Neural cell (in vitro differentiated cells): ENCODE measurements at regions not wholly inside any gene's neighbourhood (a gene's known extent, or its start where the extent isn't known, plus 50 kb on each side); places are given as distances from the start of the nearest gene placed in this dataset.

Source experiments
- H2AFZ ChIP-seq: fragments of 200-600, 300-800 bp; sonication (generic), shearing (Covaris generic); 2 replicates; pipeline ENCODE4 v1.6.0; 2014; ENCODE audit warnings: low read depth, mild to moderate bottlenecking, antibody characterized with exemption, low read length, moderate library complexity
- H3F3A ChIP-seq: fragments of 200-600 bp; shearing (Covaris generic); 2 replicates; pipeline ENCODE4 v1.6.1; 2016; ENCODE audit warnings: mild to moderate bottlenecking, moderate library complexity, mixed read lengths, antibody characterized with exemption, low read length; ENCODE audit not compliant: insufficient read depth, poor library complexity, severe bottlenecking
- H3K27ac ChIP-seq: fragments of 200-600, 300-800 bp; sonication (generic), shearing (Covaris generic); 2 replicates; pipeline ENCODE4 v1.5.1; 2014; ENCODE audit warnings: mild to moderate bottlenecking, low read length, moderate library complexity
- H3K27me3 ChIP-seq: fragments of 300-800, 200-600 bp; sonication (generic), shearing (Covaris generic); 2 replicates; pipeline ENCODE4 v1.6.0; 2014; ENCODE audit warnings: mild to moderate bottlenecking, low read depth, low read length, moderate library complexity; ENCODE audit not compliant: insufficient read depth
- H3K36me3 ChIP-seq: fragments of 300-800, 200-600 bp; sonication (generic), shearing (Covaris generic); 2 replicates; pipeline ENCODE4 v1.5.1; 2014; ENCODE audit warnings: mild to moderate bottlenecking, antibody characterized with exemption, low read length, moderate library complexity; ENCODE audit not compliant: insufficient read depth
- H3K4me2 ChIP-seq: fragments of 300-800, 200-600 bp; sonication (generic), shearing (Covaris generic); 2 replicates; pipeline ENCODE4 v1.6.0; 2014; ENCODE audit warnings: mild to moderate bottlenecking, low read length
- H3K4me3 ChIP-seq: fragments of 300-800, 200-600 bp; sonication (generic), shearing (Covaris generic); 2 replicates; pipeline ENCODE4 v1.5.1; 2014; ENCODE audit warnings: mild to moderate bottlenecking, low read length, moderate library complexity
- H3K79me2 ChIP-seq: fragments of 200-600 bp; shearing (Covaris generic); replicated peaks from 2 replicates; pipeline ENCODE4 v1.6.0; 2014; ENCODE audit warnings: mild to moderate bottlenecking, low read length, moderate library complexity; ENCODE audit not compliant: insufficient read depth
- H3K9ac ChIP-seq: fragments of 300-800, 200-600 bp; sonication (generic), shearing (Covaris generic); 2 replicates; pipeline ENCODE4 v1.6.1; 2016; ENCODE audit warnings: mild to moderate bottlenecking, low read length, mixed read lengths
- H3K9me2 ChIP-seq: fragments of 200-600 bp; shearing (Covaris generic); 2 replicates; pipeline ENCODE4 v1.6.1; 2016; ENCODE audit warnings: mild to moderate bottlenecking, low read length, mixed read lengths; ENCODE audit not compliant: insufficient read depth
- H3K9me3 ChIP-seq: fragments of 200-600, 300-800 bp; sonication (generic), shearing (Covaris generic); 2 replicates; pipeline ENCODE4 v1.6.1; 2016; ENCODE audit warnings: mild to moderate bottlenecking, mixed run types, low read length, moderate library complexity, mixed read lengths
- H4K20me1 ChIP-seq: fragments of 200-600 bp; shearing (Covaris generic); 2 replicates; pipeline ENCODE4 v1.6.1; 2016; ENCODE audit warnings: mild to moderate bottlenecking, mixed run types; ENCODE audit not compliant: insufficient read depth
- EP300 ChIP-seq: fragments of 450-650 bp; conservative IDR thresholded peaks from 2 replicates; pipeline ENCODE4 v1.6.1; 2014; ENCODE audit warnings: antibody characterized with exemption, mild to moderate bottlenecking, moderate library complexity; ENCODE audit not compliant: poor library complexity, severe bottlenecking
- POLR2AphosphoS5 ChIP-seq: IDR thresholded peaks from 2 replicates; pipeline ENCODE4 v1.6.1; 2012
- RAD21 ChIP-seq: fragments of 450-650 bp; conservative IDR thresholded peaks from 2 replicates; pipeline ENCODE4 v1.6.1; 2014; ENCODE audit warnings: antibody characterized with exemption, mild to moderate bottlenecking, moderate library complexity
- TAF1 ChIP-seq: IDR thresholded peaks from 2 replicates; pipeline ENCODE4 v1.6.1; 2012; ENCODE audit warnings: low read depth
- TF ChIP-seq, protein P1 (sequence below): fragments of 450-650 bp; IDR thresholded peaks from 2 replicates; pipeline ENCODE4 v1.5.1; 2014; ENCODE audit warnings: antibody characterized with exemption, mild to moderate bottlenecking, moderate library complexity; ENCODE audit not compliant: poor library complexity, severe bottlenecking

DNA sequence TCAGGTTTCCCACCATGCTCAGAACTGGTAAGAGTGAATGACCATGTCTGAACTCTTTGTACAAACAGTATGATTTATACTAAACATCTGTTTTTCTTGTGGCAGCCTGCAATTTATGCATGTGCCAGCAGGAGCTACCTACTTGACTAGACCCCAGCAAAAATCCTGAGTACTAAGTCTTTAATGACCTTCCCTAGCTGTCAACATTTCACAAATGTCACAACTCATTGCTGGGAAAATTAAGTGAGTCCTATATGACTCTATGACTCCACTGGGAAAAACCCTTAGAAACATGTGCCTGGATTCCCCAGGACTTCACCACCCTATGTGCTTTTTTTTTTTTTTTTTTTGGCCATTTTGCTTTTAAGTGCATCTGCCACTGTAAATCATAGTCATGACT, 1225.8 kb downstream of the SUCLG1 start:
- TF ChIP-seq POLR2AphosphoS5 (no peak), TAF1 (no peak), EP300 (no peak)
- TF ChIP-seq, protein P1, sequence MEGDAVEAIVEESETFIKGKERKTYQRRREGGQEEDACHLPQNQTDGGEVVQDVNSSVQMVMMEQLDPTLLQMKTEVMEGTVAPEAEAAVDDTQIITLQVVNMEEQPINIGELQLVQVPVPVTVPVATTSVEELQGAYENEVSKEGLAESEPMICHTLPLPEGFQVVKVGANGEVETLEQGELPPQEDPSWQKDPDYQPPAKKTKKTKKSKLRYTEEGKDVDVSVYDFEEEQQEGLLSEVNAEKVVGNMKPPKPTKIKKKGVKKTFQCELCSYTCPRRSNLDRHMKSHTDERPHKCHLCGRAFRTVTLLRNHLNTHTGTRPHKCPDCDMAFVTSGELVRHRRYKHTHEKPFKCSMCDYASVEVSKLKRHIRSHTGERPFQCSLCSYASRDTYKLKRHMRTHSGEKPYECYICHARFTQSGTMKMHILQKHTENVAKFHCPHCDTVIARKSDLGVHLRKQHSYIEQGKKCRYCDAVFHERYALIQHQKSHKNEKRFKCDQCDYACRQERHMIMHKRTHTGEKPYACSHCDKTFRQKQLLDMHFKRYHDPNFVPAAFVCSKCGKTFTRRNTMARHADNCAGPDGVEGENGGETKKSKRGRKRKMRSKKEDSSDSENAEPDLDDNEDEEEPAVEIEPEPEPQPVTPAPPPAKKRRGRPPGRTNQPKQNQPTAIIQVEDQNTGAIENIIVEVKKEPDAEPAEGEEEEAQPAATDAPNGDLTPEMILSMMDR = peak; percentile 35
- Histone ChIP-seq H3K4me3 (no peak overlapping the region), H2AFZ (no peak overlapping the region), H3K79me2 (no peaks in the 10 kb centered on the region), H3K36me3 (no peaks in the 10 kb centered on the region), H3K27ac (no peak overlapping the region), H3K9ac (no peak overlapping the region), H4K20me1 (no peaks in the 10 kb centered on the region), H3K4me2 (no peak overlapping the region), H3K9me2 (no peaks in the 10 kb centered on the region), H3K9me3 (no peaks in the 10 kb centered on the region), H3K27me3 (no peaks in the 10 kb centered on the region), H3F3A (no peaks in the 10 kb centered on the region)

DNA sequence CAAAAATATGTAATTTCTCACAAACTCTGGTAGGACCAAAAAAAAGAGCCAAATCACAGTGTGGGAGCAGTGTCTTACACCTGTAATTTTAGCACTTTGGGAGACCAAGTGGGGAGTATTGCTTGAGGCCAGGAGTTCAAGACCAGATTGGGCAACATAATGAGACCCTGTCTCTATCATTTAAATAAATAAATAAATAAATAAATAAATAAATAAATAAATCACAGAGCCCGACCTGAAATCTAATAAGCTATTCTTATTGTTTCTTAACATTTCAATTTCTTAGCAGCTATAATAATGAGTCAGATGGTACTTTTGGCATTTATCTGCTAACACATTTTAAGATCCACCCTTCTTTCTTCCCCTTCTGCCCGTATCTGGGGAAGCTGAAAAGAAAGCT, 1229.6 kb downstream of the SUCLG1 start:
- Histone ChIP-seq H3K36me3 (no peaks in the 10 kb centered on the region), H4K20me1 (no peaks in the 10 kb centered on the region), H3K79me2 (no peaks in the 10 kb centered on the region), H3K27ac (no peak overlapping the region), H3K9me3 (no peaks in the 10 kb centered on the region), H3F3A (no peaks in the 10 kb centered on the region), H3K9me2 (no peaks in the 10 kb centered on the region), H3K4me3 (no peak overlapping the region), H3K27me3 (no peaks in the 10 kb centered on the region), H2AFZ (no peak overlapping the region), H3K9ac (no peak overlapping the region), H3K4me2 (no peak overlapping the region)
- TF ChIP-seq, protein P1 = no peak
- no peak for TF ChIP-seq RAD21
- no peak for TF ChIP-seq POLR2AphosphoS5
- TF ChIP-seq TAF1 = no peak

DNA sequence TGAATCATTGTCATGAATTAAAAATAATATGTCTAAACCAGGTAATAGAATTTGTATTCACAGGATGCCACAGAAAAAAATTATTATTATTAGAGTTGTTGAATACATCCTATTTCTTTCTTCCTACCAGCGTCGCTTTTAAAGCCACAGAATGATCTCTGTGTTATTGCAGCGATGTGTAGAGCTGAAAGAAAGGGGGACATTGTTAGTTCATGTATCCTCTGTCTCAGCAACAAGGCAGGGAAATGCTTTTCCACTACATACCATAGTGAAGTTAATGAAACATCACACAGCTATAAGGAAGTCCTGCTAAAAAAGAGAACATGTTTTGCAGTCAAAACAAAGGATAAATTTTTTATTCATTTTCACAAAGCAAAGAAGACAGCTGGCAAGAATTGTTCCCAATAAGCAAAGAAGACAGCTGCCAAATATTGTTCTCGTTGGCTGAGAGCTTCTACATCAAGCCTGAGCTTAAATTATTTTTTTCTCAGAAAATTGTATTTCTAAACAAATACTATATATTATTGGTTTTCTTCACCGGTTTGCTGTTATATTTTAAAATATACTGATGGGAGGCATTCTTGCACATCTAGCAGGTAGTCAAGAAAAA, 1234.4 kb downstream of the SUCLG1 start:
- Histone ChIP-seq H3K27ac (no peak overlapping the region), H2AFZ (peak overlapping the region; percentile 11), H3K79me2 (no peaks in the 10 kb centered on the region), H3K4me3 (no peak overlapping the region), H4K20me1 (no peaks in the 10 kb centered on the region), H3K9me2 (no peaks in the 10 kb centered on the region), H3K36me3 (no peaks in the 10 kb centered on the region), H3K4me2 (no peak overlapping the region), H3F3A (no peaks in the 10 kb centered on the region), H3K27me3 (no peaks in the 10 kb centered on the region), H3K9ac (no peak overlapping the region), H3K9me3 (no peaks in the 10 kb centered on the region)
- TF ChIP-seq, protein P1 = no peak
- no peak for TF ChIP-seq RAD21
